Fibroblast of lung (primary cell): ENCODE measurements at regions not wholly inside any gene's neighbourhood (a gene's known extent, or its start where the extent isn't known, plus 50 kb on each side); places are given as distances from the start of the nearest gene placed in this dataset.

Experiments
- DNase-seq, 2 donors: peaks; one replicate each; pipeline versions ENCODE4 v3.0.0 to v3.0.0-alpha.2; 2010; ENCODE audit warnings: low read depth in 2 of 2
- H2AFZ ChIP-seq: 2 replicates; pipeline ENCODE4 v1.5.1; 2012; ENCODE audit warnings: low read length, control low read depth, inconsistent platforms
- H3K27ac ChIP-seq: 2 replicates; pipeline ENCODE4 v1.5.1; 2011; ENCODE audit warnings: low read length, control low read depth; ENCODE audit not compliant: insufficient read depth
- H3K27me3 ChIP-seq: 2 replicates; pipeline ENCODE4 v1.5.1; 2011; ENCODE audit warnings: mild to moderate bottlenecking, low read length; ENCODE audit not compliant: control insufficient read depth, insufficient read depth
- H3K36me3 ChIP-seq: 2 replicates; pipeline ENCODE4 v1.5.1; 2011; ENCODE audit warnings: low read length; ENCODE audit not compliant: control insufficient read depth, insufficient read depth
- H3K4me1 ChIP-seq: 2 replicates; pipeline ENCODE4 v1.5.1; 2011; ENCODE audit warnings: low read length; ENCODE audit not compliant: control insufficient read depth, insufficient read depth; ENCODE audit errors: extremely low read depth
- H3K4me2 ChIP-seq: 2 replicates; pipeline ENCODE4 v1.5.1; 2011; ENCODE audit warnings: low read length, control low read depth; ENCODE audit not compliant: insufficient read depth; ENCODE audit errors: extremely low read depth
- H3K4me3 ChIP-seq, 4 experiments: fragments of 200-600 bp in 1 of 4; sonication (generic) in 1 of 4; replicated peaks in 1 of 4; 2 replicates each; pipeline ENCODE4 v1.5.1; 2011 to 2016; ENCODE audit warnings: low read length in 4 of 4, low read depth in 3 of 4, mild to moderate bottlenecking in 3 of 4, control low read depth in 2 of 4, inconsistent platforms in 1 of 4, mixed read lengths in 1 of 4; ENCODE audit not compliant: insufficient read depth in 1 of 4; ENCODE audit errors: control extremely low read depth in 1 of 4
- H3K79me2 ChIP-seq: 2 replicates; pipeline ENCODE4 v1.5.1; 2012; ENCODE audit warnings: mild to moderate bottlenecking, low read length, inconsistent platforms; ENCODE audit not compliant: control insufficient read depth, insufficient read depth
- H3K9ac ChIP-seq: 2 replicates; pipeline ENCODE4 v1.5.1; 2011; ENCODE audit warnings: mild to moderate bottlenecking, low read length, control low read depth; ENCODE audit not compliant: insufficient read depth
- H3K9me3 ChIP-seq: 2 replicates; pipeline ENCODE4 v1.5.1; 2012; ENCODE audit warnings: low read depth, low read length; ENCODE audit not compliant: control insufficient read depth, insufficient read depth
- H4K20me1 ChIP-seq: 2 replicates; pipeline ENCODE4 v1.5.1; 2011; ENCODE audit warnings: low read length; ENCODE audit not compliant: control insufficient read depth, insufficient read depth; ENCODE audit errors: extremely low read depth
- EZH2 ChIP-seq: IDR thresholded peaks from 2 replicates; pipeline ENCODE4 v1.5.1; 2012; ENCODE audit warnings: low read length, control low read depth, mild to moderate bottlenecking; ENCODE audit errors: missing control alignments
- TF ChIP-seq, protein P1 (sequence below), 2 donors: IDR thresholded peaks in 1 of 2; conservative IDR thresholded peaks in 1 of 2; 1 replicate in 1 of 2; 2 replicates in 1 of 2; pipeline ENCODE4 v1.5.1; 2011 to 2012; ENCODE audit warnings: low read length in 2 of 2, control low read depth in 1 of 2, inconsistent platforms in 1 of 2, low read depth in 1 of 2, mild to moderate bottlenecking in 1 of 2

DNA sequence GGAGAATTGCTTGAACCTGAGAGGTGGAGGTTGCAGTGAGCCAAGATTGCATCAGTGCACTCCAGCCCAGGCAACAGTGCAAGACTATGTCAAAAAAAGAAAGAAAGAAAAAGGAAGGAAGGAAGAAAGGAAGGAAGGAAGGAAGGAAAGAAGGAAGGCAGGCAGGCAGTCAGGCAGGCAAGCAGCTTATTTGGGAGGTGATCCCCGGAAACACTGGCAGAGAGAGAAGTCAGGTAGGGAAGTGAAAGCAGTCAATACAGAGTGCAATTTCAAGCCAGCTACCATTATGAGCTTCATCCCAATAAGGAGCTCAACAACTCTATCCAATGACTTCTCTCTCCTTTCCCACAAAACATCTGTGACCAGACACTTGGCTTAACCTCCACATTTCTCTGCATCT lies 83.0 kb upstream of the TBC1D3K start:
- Histone ChIP-seq H3K4me2 (no peak overlapping the region), H3K27me3 (peaks cover 2% of the 10 kb centered on the region)
- no peak for DNase-seq

DNA sequence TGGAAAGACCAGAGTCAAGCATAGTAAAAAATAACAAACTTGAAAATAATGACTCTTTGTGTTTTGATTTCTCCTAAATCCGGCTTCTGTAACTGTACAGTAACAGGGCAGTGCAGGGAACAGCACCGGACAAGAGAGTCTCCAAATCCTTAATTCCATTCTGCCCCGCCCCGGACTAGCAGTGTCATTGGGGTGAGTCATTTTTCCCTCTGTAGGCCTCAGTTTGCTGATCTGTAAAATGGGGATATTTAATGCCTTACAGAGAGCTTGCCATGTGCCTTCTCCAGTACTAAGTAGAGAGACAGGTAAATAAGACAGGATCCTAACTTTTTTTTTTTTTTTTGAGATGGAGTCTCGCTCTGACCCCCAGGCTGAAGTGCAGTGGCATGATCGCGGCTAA lies 83.6 kb upstream of the TBC1D3K start:
- Histone ChIP-seq H3K9me3 (no peaks in the 10 kb centered on the region), H3K4me1 (no peaks in the 10 kb centered on the region), H3K79me2 (no peaks in the 10 kb centered on the region), H3K36me3 (no peaks in the 10 kb centered on the region), H3K4me3 (no peak overlapping the region), H3K27me3 (peaks cover 7% of the 10 kb centered on the region), H3K4me2 (no peak overlapping the region), H3K27ac (no peak overlapping the region), H2AFZ (no peak overlapping the region), H4K20me1 (no peaks in the 10 kb centered on the region), H3K9ac (no peak overlapping the region)
- TF ChIP-seq, protein P1, sequence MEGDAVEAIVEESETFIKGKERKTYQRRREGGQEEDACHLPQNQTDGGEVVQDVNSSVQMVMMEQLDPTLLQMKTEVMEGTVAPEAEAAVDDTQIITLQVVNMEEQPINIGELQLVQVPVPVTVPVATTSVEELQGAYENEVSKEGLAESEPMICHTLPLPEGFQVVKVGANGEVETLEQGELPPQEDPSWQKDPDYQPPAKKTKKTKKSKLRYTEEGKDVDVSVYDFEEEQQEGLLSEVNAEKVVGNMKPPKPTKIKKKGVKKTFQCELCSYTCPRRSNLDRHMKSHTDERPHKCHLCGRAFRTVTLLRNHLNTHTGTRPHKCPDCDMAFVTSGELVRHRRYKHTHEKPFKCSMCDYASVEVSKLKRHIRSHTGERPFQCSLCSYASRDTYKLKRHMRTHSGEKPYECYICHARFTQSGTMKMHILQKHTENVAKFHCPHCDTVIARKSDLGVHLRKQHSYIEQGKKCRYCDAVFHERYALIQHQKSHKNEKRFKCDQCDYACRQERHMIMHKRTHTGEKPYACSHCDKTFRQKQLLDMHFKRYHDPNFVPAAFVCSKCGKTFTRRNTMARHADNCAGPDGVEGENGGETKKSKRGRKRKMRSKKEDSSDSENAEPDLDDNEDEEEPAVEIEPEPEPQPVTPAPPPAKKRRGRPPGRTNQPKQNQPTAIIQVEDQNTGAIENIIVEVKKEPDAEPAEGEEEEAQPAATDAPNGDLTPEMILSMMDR (conservative IDR thresholded peaks at IDR 0.05 in 1 of 2, IDR thresholded peaks at IDR 0.05 in 1 of 2; ENCODE audit: low read depth in 1 of 2, low read length in 2 of 2) = no peak
- TF ChIP-seq EZH2 = no peak
- no peak for DNase-seq

More for the DNA sequence above, 83.0 kb upstream of the TBC1D3K start:
- Histone ChIP-seq H3K9ac (no peak overlapping the region), H3K9me3 (no peaks in the 10 kb centered on the region), H3K4me3 (no peak overlapping the region), H3K27ac (no peak overlapping the region), H2AFZ (no peak overlapping the region), H4K20me1 (no peaks in the 10 kb centered on the region), H3K79me2 (no peaks in the 10 kb centered on the region), H3K36me3 (no peaks in the 10 kb centered on the region), H3K4me1 (no peaks in the 10 kb centered on the region)
- no peak for TF ChIP-seq EZH2
- TF ChIP-seq, protein P1 (conservative IDR thresholded peaks at IDR 0.05 in 1 of 2, IDR thresholded peaks at IDR 0.05 in 1 of 2; ENCODE audit: low read depth in 1 of 2, low read length in 2 of 2) = no peak

DNA sequence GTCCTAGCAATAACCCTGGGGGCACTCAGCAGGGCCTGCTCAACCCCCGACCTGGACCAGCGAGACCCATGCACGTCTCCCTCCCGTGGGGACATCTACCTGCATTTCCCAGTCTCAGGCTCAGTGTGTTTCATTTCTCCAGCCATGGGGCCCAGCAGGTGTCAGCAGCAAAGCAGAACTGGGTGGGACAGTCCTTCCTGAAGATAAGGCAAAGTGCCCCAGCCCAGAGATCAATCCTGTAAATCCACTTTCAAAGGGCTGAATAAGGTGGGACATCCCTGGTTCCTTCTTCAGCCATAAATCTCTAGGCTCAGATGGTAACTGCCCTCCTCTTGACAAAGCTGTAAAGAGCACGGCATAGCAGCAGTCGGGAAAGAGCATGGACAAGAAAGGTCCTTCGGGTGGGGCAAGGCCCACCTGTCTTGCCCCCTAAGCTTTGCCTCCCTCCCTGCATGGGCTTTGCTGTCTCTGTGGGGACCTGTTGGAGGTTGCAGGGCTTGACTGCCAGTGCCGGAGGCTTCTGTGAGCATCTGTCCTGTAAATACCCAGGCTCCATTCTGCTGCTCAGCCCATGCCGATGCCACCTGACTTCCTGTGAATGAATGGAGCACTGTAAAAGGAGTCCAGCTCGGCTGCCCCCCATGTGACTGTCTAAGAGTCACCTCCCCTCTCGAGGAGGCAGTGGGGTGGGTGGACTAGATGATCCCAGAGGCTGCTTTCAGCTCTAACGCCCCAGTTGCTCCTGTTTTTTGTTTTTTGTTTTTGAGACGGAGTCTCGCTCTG lies 84.8 kb upstream of the TBC1D3K start:
- Histone ChIP-seq H3K27ac (no peak overlapping the region), H3K4me2 (no peak overlapping the region), H3K9me3 (no peaks in the 10 kb centered on the region), H3K27me3 (peaks cover 7% of the 10 kb centered on the region), H2AFZ (no peak overlapping the region), H3K4me3 (no peak overlapping the region), H3K36me3 (no peaks in the 10 kb centered on the region), H3K9ac (no peak overlapping the region), H4K20me1 (no peaks in the 10 kb centered on the region), H3K79me2 (no peaks in the 10 kb centered on the region), H3K4me1 (no peaks in the 10 kb centered on the region)
- DNase-seq = no peak
- TF ChIP-seq EZH2 = no peak
- TF ChIP-seq, protein P1 (conservative IDR thresholded peaks at IDR 0.05 in 1 of 2, IDR thresholded peaks at IDR 0.05 in 1 of 2; ENCODE audit: low read depth in 1 of 2, low read length in 2 of 2) = no peak
